A673 (cell line): ENCODE measurements at regions not wholly inside any gene's neighbourhood (a gene's known extent, or its start where the extent isn't known, plus 50 kb on each side); places are given as distances from the start of the nearest gene placed in this dataset.

Experiments
- BruUV-seq: library from RNA; stranded (reverse); fragments of 400-500 nt; replicated peaks from 2 replicates; lab custom pipeline; 2021; lab: Mats Ljungman, UMichigan
- CTCF ChIA-PET: fragments of 300-600 bp; sonication (Branson Sonifier 250); formaldehyde crosslinking; loops from one replicate; lab custom pipeline; 2022; ENCODE audit warnings: antibody characterized with exemption; lab: Charles Lee
- POLR2A ChIA-PET: fragments of 300-600 bp; sonication (Branson Sonifier 250); formaldehyde crosslinking; loops from one replicate; lab custom pipeline; 2022; ENCODE audit warnings: antibody characterized with exemption; ENCODE audit not compliant: low non-redundant PET; lab: Charles Lee
- DNase-seq: peaks from one replicate; pipeline ENCODE4 v3.0.0-alpha.2; 2015; ENCODE audit warnings: low spot score
- H3K27ac ChIP-seq: fragments of 200-600 bp; sonication (generic); 2 replicates; pipeline ENCODE4 v1.5.1; 2016; ENCODE audit warnings: mixed run types, low read depth, mild to moderate bottlenecking, mixed read lengths, antibody characterized with exemption, low read length; ENCODE audit not compliant: poor library complexity, severe bottlenecking
- H3K27me3 ChIP-seq: fragments of 200-600 bp; sonication (generic); replicated peaks from 2 replicates; pipeline ENCODE4 v1.6.1; 2017; ENCODE audit warnings: mixed run types, low read depth, mild to moderate bottlenecking, mixed read lengths, antibody characterized with exemption, low read length; ENCODE audit not compliant: insufficient read depth, poor library complexity
- H3K36me3 ChIP-seq: fragments of 200-600 bp; sonication (generic); 2 replicates; pipeline ENCODE4 v1.6.1; 2016; ENCODE audit warnings: mixed run types, mild to moderate bottlenecking, mixed read lengths, antibody characterized with exemption, low read length; ENCODE audit not compliant: insufficient read depth, poor library complexity, severe bottlenecking
- H3K4me1 ChIP-seq: fragments of 200-600 bp; sonication (generic); 2 replicates; pipeline ENCODE4 v1.6.1; 2017; ENCODE audit warnings: mixed run types, mild to moderate bottlenecking, mixed read lengths, antibody characterized with exemption, low read length; ENCODE audit not compliant: insufficient read depth, poor library complexity, severe bottlenecking
- H3K4me3 ChIP-seq: fragments of 200-600 bp; sonication (generic); 2 replicates; pipeline ENCODE4 v1.5.1; 2016; ENCODE audit warnings: low read depth, mixed run types, mild to moderate bottlenecking, mixed read lengths, low read length; ENCODE audit not compliant: poor library complexity, severe bottlenecking
- H3K9me3 ChIP-seq: fragments of 200-600 bp; sonication (generic); 2 replicates; pipeline ENCODE4 v1.6.1; 2016; ENCODE audit warnings: mixed run types, low read depth, mild to moderate bottlenecking, mixed read lengths, antibody characterized with exemption, low read length; ENCODE audit not compliant: poor library complexity, severe bottlenecking
- CTCF ChIP-seq: fragments of 300-800, 200-600 bp; sonication (generic); conservative IDR thresholded peaks from 2 replicates; pipeline ENCODE4 v1.5.1; 2017; ENCODE audit warnings: low read depth, mild to moderate bottlenecking, antibody characterized with exemption, low read length, moderate library complexity, mixed read lengths
- EZH2 ChIP-seq: fragments of 200-600 bp; sonication (generic); IDR thresholded peaks from 2 replicates; pipeline ENCODE4 v1.6.1; 2017; ENCODE audit warnings: borderline replicate concordance, low read depth, mild to moderate bottlenecking, mixed read lengths, antibody characterized with exemption, low read length; ENCODE audit not compliant: poor library complexity, severe bottlenecking
- intact Hi-C: fragments of 100-400 bp; cut with micrococcal nuclease; formaldehyde crosslinking; loops from one replicate; pipeline ENCODE4 v1.10.0; 2022; ENCODE audit not compliant: unreplicated experiment

- TF ChIP-seq CTCF, result no peak
- TF ChIP-seq EZH2, result no peak
- no TSS peak for BruUV-seq
- POLR2A ChIA-PET, result no interaction called here
- H3K27me3 ChIP-seq, result peaks cover 7% of the 10 kb centered on the region
- no peak for DNase-seq
- intact Hi-C loops, result no loop called here
- no peaks in the 10 kb centered on the region for H3K36me3 ChIP-seq
- no peaks in the 10 kb centered on the region for H3K4me1 ChIP-seq
- CTCF ChIA-PET, result no interaction called here
- H3K27ac ChIP-seq, result no peak overlapping the region
- no peaks in the 10 kb centered on the region for H3K9me3 ChIP-seq
- H3K4me3 ChIP-seq, result no peak overlapping the region
Observed at GRCh38 chr15:52943746-52944145, 153.6 kb upstream of the ONECUT1 start.

- POLR2A ChIA-PET, result no interaction called here
- H3K9me3 ChIP-seq, result no peaks in the 10 kb centered on the region
- CTCF ChIA-PET, result no interaction called here
Observed at GRCh38 chr15:52936489-52936888, 146.4 kb upstream of the ONECUT1 start.

DNA sequence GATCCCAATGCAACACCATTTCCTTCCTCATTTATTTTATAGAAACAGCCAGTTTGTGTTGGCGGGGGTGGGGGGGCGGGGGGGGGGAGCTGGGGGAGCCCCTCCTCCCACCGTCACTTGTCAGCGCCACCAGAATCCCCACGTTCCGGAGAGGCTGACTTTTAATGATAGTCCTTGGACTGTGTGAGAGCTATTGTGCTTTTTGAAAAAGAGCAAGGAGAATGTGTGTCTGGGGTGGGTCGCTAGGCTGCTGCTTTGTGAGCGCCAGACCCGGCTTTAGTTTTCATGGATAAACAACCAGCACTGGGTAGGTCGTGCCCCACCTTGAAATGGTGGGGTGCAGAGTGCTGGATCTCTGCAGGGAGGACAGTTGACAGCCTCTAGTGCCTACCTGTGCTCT lies 135.0 kb upstream of the ONECUT1 start:
- intact Hi-C loops, result no loop called here
- Histone ChIP-seq H3K9me3 (no peaks in the 10 kb centered on the region), H3K27me3 (no peaks in the 10 kb centered on the region), H3K27ac (no peak overlapping the region), H3K4me1 (no peaks in the 10 kb centered on the region), H3K36me3 (no peaks in the 10 kb centered on the region), H3K4me3 (no peak overlapping the region)
- no peak for DNase-seq
- no peak for TF ChIP-seq CTCF
- no peak for TF ChIP-seq EZH2
- ChIA-PET POLR2A (no interaction called here), CTCF (no interaction called here)
- BruUV-seq, result no TSS peak

More at GRCh38 chr15:52936489-52936888, 146.4 kb upstream of the ONECUT1 start:
- H3K4me1 ChIP-seq, result no peaks in the 10 kb centered on the region
- intact Hi-C loops, result no loop called here
- DNase-seq, result no peak
- TF ChIP-seq CTCF (no peak), EZH2 (no peak)
- no peaks in the 10 kb centered on the region for H3K27me3 ChIP-seq
- no TSS peak for BruUV-seq
- no peak overlapping the region for H3K4me3 ChIP-seq
- H3K27ac ChIP-seq, result no peak overlapping the region
- no peaks in the 10 kb centered on the region for H3K36me3 ChIP-seq
